ENCODE measurements at regions not wholly inside any gene's neighbourhood (a gene's known extent, or its start where the extent isn't known, plus 50 kb on each side); places are given as distances from the start of the nearest gene placed in this dataset.

- Mint-ChIP-seq H3K4me3 (no peak overlapping the region), H3K36me3 (no peaks in the 10 kb centered on the region), H3K27ac (no peak overlapping the region), H3K4me1 (no peaks in the 10 kb centered on the region), H3K27me3 (ENCODE audit: low read depth in 3 of 3) (no peaks in the 10 kb centered on the region), H3K9me3 (peaks cover 0 to 16% (median 6%) of the 10 kb centered on the region in 6 donors)
- no peak for DNase-seq
These were observed 433.2 kb upstream of the NMUR2 start for GRCh38 chr5:152838241-152838786.

GRCh38 chr5:152844713-152845112 is 439.6 kb upstream of the NMUR2 start:
- Mint-ChIP-seq H3K27me3 (ENCODE audit: low read depth in 3 of 3) (peaks cover 0 to 3% (median 0%) of the 10 kb centered on the region in 3 donors), H3K4me1 (no peaks in the 10 kb centered on the region), H3K27ac (no peak overlapping the region), H3K36me3 (no peaks in the 10 kb centered on the region), H3K4me3 (no peak overlapping the region), H3K9me3 (peaks cover 0 to 6% (median 4%) of the 10 kb centered on the region in 6 donors)
- DNase-seq = no peak

GRCh38 chr5:152853361-152853760 is 448.3 kb upstream of the NMUR2 start:
- no peak for DNase-seq
- no peak overlapping the region for H3K4me3 Mint-ChIP-seq
- no peaks in the 10 kb centered on the region for H3K36me3 Mint-ChIP-seq
- H3K27ac Mint-ChIP-seq = no peak overlapping the region
- H3K27me3 Mint-ChIP-seq (ENCODE audit: low read depth in 3 of 3) = peaks cover 0 to 3% (median 0%) of the 10 kb centered on the region in 3 donors
- peaks cover 0 to 33% (median 4%) of the 10 kb centered on the region in 6 donors for H3K9me3 Mint-ChIP-seq
- H3K4me1 Mint-ChIP-seq = no peaks in the 10 kb centered on the region

- H3K9me3 Mint-ChIP-seq = peaks cover 0 to 33% (median 1%) of the 10 kb centered on the region in 6 donors
- DNase-seq = no peak
- H3K27me3 Mint-ChIP-seq (ENCODE audit: low read depth in 3 of 3) = no peaks in the 10 kb centered on the region
- H3K36me3 Mint-ChIP-seq = no peaks in the 10 kb centered on the region
- H3K4me1 Mint-ChIP-seq = no peaks in the 10 kb centered on the region
- H3K4me3 Mint-ChIP-seq = no peak overlapping the region
- no peak overlapping the region for H3K27ac Mint-ChIP-seq
These were observed 450.4 kb upstream of the NMUR2 start for GRCh38 chr5:152855441-152855840.

GRCh38 chr5:152861231-152861630 is 456.2 kb upstream of the NMUR2 start:
- peaks cover 1 to 17% (median 7%) of the 10 kb centered on the region in 6 donors for H3K9me3 Mint-ChIP-seq
- H3K36me3 Mint-ChIP-seq = no peaks in the 10 kb centered on the region
- H3K27ac Mint-ChIP-seq = no peak overlapping the region
- H3K27me3 Mint-ChIP-seq (ENCODE audit: low read depth in 3 of 3) = peaks cover 0 to 2% (median 0%) of the 10 kb centered on the region in 3 donors
- no peak for DNase-seq
- no peaks in the 10 kb centered on the region for H3K4me1 Mint-ChIP-seq
- no peak overlapping the region for H3K4me3 Mint-ChIP-seq

GRCh38 chr5:152864447-152864846 is 459.4 kb upstream of the NMUR2 start:
- Mint-ChIP-seq H3K4me3 (no peak overlapping the region), H3K36me3 (no peaks in the 10 kb centered on the region), H3K4me1 (no peaks in the 10 kb centered on the region), H3K9me3 (peaks cover 1 to 10% (median 5%) of the 10 kb centered on the region in 6 donors), H3K27me3 (ENCODE audit: low read depth in 3 of 3) (peaks cover 0 to 2% (median 0%) of the 10 kb centered on the region in 3 donors), H3K27ac (no peak overlapping the region)
- DNase-seq = no peak

- peaks cover 0 to 2% (median 0%) of the 10 kb centered on the region in 3 donors for H3K27me3 Mint-ChIP-seq (ENCODE audit: low read depth in 3 of 3)
- H3K4me1 Mint-ChIP-seq = no peaks in the 10 kb centered on the region
- H3K9me3 Mint-ChIP-seq = peaks cover 1 to 10% (median 5%) of the 10 kb centered on the region in 6 donors
- DNase-seq = no peak
- H3K27ac Mint-ChIP-seq = no peak overlapping the region
- no peak overlapping the region for H3K4me3 Mint-ChIP-seq
- H3K36me3 Mint-ChIP-seq = no peaks in the 10 kb centered on the region
These were observed 459.9 kb upstream of the NMUR2 start for GRCh38 chr5:152864991-152865390.

GRCh38 chr5:152869971-152870370 is 464.9 kb upstream of the NMUR2 start:
- no peaks in the 10 kb centered on the region for H3K36me3 Mint-ChIP-seq
- H3K4me1 Mint-ChIP-seq = no peaks in the 10 kb centered on the region
- H3K27me3 Mint-ChIP-seq (ENCODE audit: low read depth in 3 of 3) = no peaks in the 10 kb centered on the region
- H3K27ac Mint-ChIP-seq = no peak overlapping the region
- DNase-seq = no peak
- H3K4me3 Mint-ChIP-seq = no peak overlapping the region
- H3K9me3 Mint-ChIP-seq = peaks cover 5 to 18% (median 7%) of the 10 kb centered on the region in 6 donors

GRCh38 chr5:152882621-152883020 is 477.5 kb upstream of the NMUR2 start:
- Mint-ChIP-seq H3K9me3 (peaks cover 0 to 25% (median 5%) of the 10 kb centered on the region in 6 donors), H3K4me1 (no peaks in the 10 kb centered on the region), H3K27me3 (ENCODE audit: low read depth in 3 of 3) (no peaks in the 10 kb centered on the region), H3K36me3 (no peaks in the 10 kb centered on the region), H3K27ac (no peak overlapping the region), H3K4me3 (no peak overlapping the region)
- no peak for DNase-seq

- Mint-ChIP-seq H3K9me3 (peaks cover 0 to 25% (median 5%) of the 10 kb centered on the region in 6 donors), H3K4me1 (no peaks in the 10 kb centered on the region), H3K27me3 (ENCODE audit: low read depth in 3 of 3) (no peaks in the 10 kb centered on the region), H3K4me3 (no peak overlapping the region), H3K36me3 (no peaks in the 10 kb centered on the region), H3K27ac (no peak overlapping the region)
- DNase-seq = no peak
These were observed 478.1 kb upstream of the NMUR2 start for GRCh38 chr5:152883066-152883775.

GRCh38 chr5:152884006-152884405 is 478.9 kb upstream of the NMUR2 start:
- no peak overlapping the region for H3K4me3 Mint-ChIP-seq
- no peak overlapping the region for H3K27ac Mint-ChIP-seq
- no peaks in the 10 kb centered on the region for H3K4me1 Mint-ChIP-seq
- H3K9me3 Mint-ChIP-seq = peaks cover 0 to 25% (median 3%) of the 10 kb centered on the region in 6 donors
- DNase-seq = no peak
- no peaks in the 10 kb centered on the region for H3K27me3 Mint-ChIP-seq (ENCODE audit: low read depth in 3 of 3)
- H3K36me3 Mint-ChIP-seq = no peaks in the 10 kb centered on the region

- Mint-ChIP-seq H3K4me3 (no peak overlapping the region), H3K27me3 (ENCODE audit: low read depth in 3 of 3) (no peaks in the 10 kb centered on the region), H3K9me3 (peaks cover 5 to 26% (median 10%) of the 10 kb centered on the region in 6 donors), H3K27ac (no peak overlapping the region), H3K36me3 (no peaks in the 10 kb centered on the region), H3K4me1 (no peaks in the 10 kb centered on the region)
- DNase-seq = no peak
These were observed 495.3 kb upstream of the NMUR2 start for GRCh38 chr5:152900332-152900731.

- no peaks in the 10 kb centered on the region for H3K27me3 Mint-ChIP-seq (ENCODE audit: low read depth in 3 of 3)
- H3K4me1 Mint-ChIP-seq = no peaks in the 10 kb centered on the region
- no peak overlapping the region for H3K27ac Mint-ChIP-seq
- no peaks in the 10 kb centered on the region for H3K36me3 Mint-ChIP-seq
- H3K9me3 Mint-ChIP-seq = peaks cover 4 to 23% (median 6%) of the 10 kb centered on the region in 6 donors
- no peak overlapping the region for H3K4me3 Mint-ChIP-seq
- DNase-seq = no peak
These were observed 496.7 kb upstream of the NMUR2 start for GRCh38 chr5:152901754-152902153.

- no peak overlapping the region for H3K27ac Mint-ChIP-seq
- no peaks in the 10 kb centered on the region for H3K4me1 Mint-ChIP-seq
- H3K4me3 Mint-ChIP-seq = no peak overlapping the region
- H3K27me3 Mint-ChIP-seq (ENCODE audit: low read depth in 3 of 3) = no peaks in the 10 kb centered on the region
- peaks cover 0 to 21% (median 5%) of the 10 kb centered on the region in 6 donors for H3K9me3 Mint-ChIP-seq
- H3K36me3 Mint-ChIP-seq = no peaks in the 10 kb centered on the region
- DNase-seq = no peak
These were observed 500.2 kb upstream of the NMUR2 start for GRCh38 chr5:152905286-152905685.
